ENCODE measurements at regions not wholly inside any gene's neighbourhood (a gene's known extent, or its start where the extent isn't known, plus 50 kb on each side); places are given as distances from the start of the nearest gene placed in this dataset.

DNA sequence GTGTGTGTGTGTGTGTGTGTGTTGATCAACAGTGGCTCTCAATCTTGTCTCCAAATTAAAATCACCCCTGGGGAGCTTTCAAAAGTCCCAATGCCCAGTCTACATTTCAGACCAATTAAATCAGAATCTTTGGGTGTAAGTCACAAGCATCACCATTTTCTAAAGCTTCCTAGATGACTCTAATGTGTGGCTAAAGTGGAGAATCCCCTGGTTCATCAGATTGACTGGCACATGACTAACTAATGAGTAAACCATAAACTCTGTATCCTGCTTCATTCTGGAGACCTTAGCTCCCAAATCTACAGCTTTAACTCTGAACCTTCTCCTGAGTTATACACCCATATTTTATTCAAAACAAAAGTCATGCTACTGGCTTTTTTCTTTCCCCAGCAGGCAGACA, 131.3 kb downstream of the SUCLA2 start:
- ATAC-seq, result no peak
- TF ChIP-seq CTCF (IDR thresholded peaks at IDR 0.05) (no peak), POLR2A (IDR thresholded peaks at IDR 0.05) (no peak)
- H3K27me3 ChIP-seq, result no peaks in the 10 kb centered on the region
- intact Hi-C loops (cut with DNase I), result no loop called here
- DNase-seq, result no peak
- no peaks in the 10 kb centered on the region for H3K36me3 ChIP-seq (replicated peaks in 1 of 2; ENCODE audit: insufficient read depth in 1 of 2, low read depth in 2 of 2)
- H3K4me3 ChIP-seq, result no peak overlapping the region
- H3K4me1 ChIP-seq, result no peaks in the 10 kb centered on the region
- no peak overlapping the region for H3K27ac ChIP-seq
- H3K9me3 ChIP-seq, result peaks cover 0 to 21% (median 0%) of the 10 kb centered on the region in 3 donors

- intact Hi-C loops (cut with DNase I), result no loop called here
- Histone ChIP-seq H3K27me3 (no peaks in the 10 kb centered on the region), H3K36me3 (replicated peaks in 1 of 2; ENCODE audit: insufficient read depth in 1 of 2, low read depth in 2 of 2) (no peaks in the 10 kb centered on the region), H3K4me1 (no peaks in the 10 kb centered on the region), H3K4me3 (no peak overlapping the region), H3K9me3 (no peaks in the 10 kb centered on the region), H3K27ac (no peak overlapping the region)
- ATAC-seq (no peak), DNase-seq (no peak)
- TF ChIP-seq POLR2A (IDR thresholded peaks at IDR 0.05) (no peak), CTCF (IDR thresholded peaks at IDR 0.05) (no peak)
- 33 to 40% methylated on average over 3 of the region's 3 CpGs for WGBS, 2 donors
Measured at GRCh38 chr13:47865883-47866282, 135.2 kb downstream of the SUCLA2 start.

- Histone ChIP-seq H3K27ac (no peak overlapping the region), H3K27me3 (peaks cover 0 to 4% of the 10 kb centered on the region in 2 donors), H3K4me1 (no peaks in the 10 kb centered on the region), H3K9me3 (no peaks in the 10 kb centered on the region), H3K4me3 (no peak overlapping the region), H3K36me3 (replicated peaks in 1 of 2; ENCODE audit: insufficient read depth in 1 of 2, low read depth in 2 of 2) (no peaks in the 10 kb centered on the region)
- TF ChIP-seq POLR2A (IDR thresholded peaks at IDR 0.05) (no peak), CTCF (IDR thresholded peaks at IDR 0.05) (no peak)
- DNase-seq (no peak), ATAC-seq (no peak)
- intact Hi-C loops (cut with DNase I), result no loop called here
- WGBS, 2 donors, result 57 to 84% methylated on average over 3 of the region's 3 CpGs
Measured at GRCh38 chr13:47862841-47863240, 138.2 kb downstream of the SUCLA2 start.

DNA sequence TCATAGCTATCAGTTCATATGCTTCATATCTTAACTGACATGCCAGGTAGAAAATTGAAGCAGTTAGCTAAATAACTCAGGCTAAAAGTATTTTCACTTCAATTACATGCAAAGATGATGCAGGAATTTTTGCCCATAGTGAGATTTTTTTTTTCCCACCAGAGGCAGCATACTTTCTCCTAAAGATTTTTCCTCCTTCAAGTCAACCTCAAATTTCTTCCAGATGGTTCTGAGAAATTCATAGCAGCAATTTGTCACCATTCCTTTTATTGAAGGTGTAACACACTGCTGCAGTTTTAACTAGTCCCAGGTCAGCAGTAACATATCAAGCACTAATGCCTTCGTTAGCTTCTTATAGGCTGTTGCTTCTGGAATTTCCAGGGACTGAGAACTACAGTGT, 141.9 kb downstream of the SUCLA2 start:
- Histone ChIP-seq H3K4me1 (no peaks in the 10 kb centered on the region), H3K36me3 (replicated peaks in 1 of 2; ENCODE audit: insufficient read depth in 1 of 2, low read depth in 2 of 2) (no peaks in the 10 kb centered on the region), H3K9me3 (no peaks in the 10 kb centered on the region), H3K4me3 (no peak overlapping the region), H3K27me3 (peaks cover 0 to 4% of the 10 kb centered on the region in 2 donors), H3K27ac (no peak overlapping the region)
- intact Hi-C loops (cut with DNase I), result no loop called here
- WGBS, 2 donors, result 33 to 36% methylated on average over 1 of the region's 1 CpG
- no peak for DNase-seq
- no peak for ATAC-seq
- TF ChIP-seq POLR2A (IDR thresholded peaks at IDR 0.05), result no peak

- Histone ChIP-seq H3K36me3 (replicated peaks in 1 of 2; ENCODE audit: insufficient read depth in 1 of 2, low read depth in 2 of 2) (no peaks in the 10 kb centered on the region), H3K9me3 (no peaks in the 10 kb centered on the region), H3K27ac (no peak overlapping the region), H3K4me3 (no peak overlapping the region), H3K4me1 (no peaks in the 10 kb centered on the region), H3K27me3 (peaks cover 0 to 4% of the 10 kb centered on the region in 2 donors)
- intact Hi-C loops (cut with DNase I), result no loop called here
- TF ChIP-seq POLR2A (IDR thresholded peaks at IDR 0.05) (no peak), CTCF (IDR thresholded peaks at IDR 0.05) (no peak)
- no peak for ATAC-seq
- no peak for DNase-seq
- 58 to 63% methylated on average over 9 of the region's 9 CpGs for WGBS, 2 donors
Measured at GRCh38 chr13:47858042-47859025, 142.7 kb downstream of the SUCLA2 start.
